PC-9 (cell line): ENCODE measurements at regions not wholly inside any gene's neighbourhood (a gene's known extent, or its start where the extent isn't known, plus 50 kb on each side); places are given as distances from the start of the nearest gene placed in this dataset.

Experiments used
- EZH2 ChIP-seq: fragments of 200-600 bp; sonication (generic); IDR thresholded peaks from 2 replicates; pipeline ENCODE4 v1.8.0; 2017; ENCODE audit warnings: antibody characterized with exemption, low read depth
- TF ChIP-seq, protein P1 (sequence below): fragments of 200-600 bp; sonication (generic); conservative IDR thresholded peaks from 2 replicates; pipeline ENCODE4 v1.6.1; 2017; ENCODE audit warnings: mixed run types, antibody characterized with exemption, mild to moderate bottlenecking, moderate library complexity

DNA sequence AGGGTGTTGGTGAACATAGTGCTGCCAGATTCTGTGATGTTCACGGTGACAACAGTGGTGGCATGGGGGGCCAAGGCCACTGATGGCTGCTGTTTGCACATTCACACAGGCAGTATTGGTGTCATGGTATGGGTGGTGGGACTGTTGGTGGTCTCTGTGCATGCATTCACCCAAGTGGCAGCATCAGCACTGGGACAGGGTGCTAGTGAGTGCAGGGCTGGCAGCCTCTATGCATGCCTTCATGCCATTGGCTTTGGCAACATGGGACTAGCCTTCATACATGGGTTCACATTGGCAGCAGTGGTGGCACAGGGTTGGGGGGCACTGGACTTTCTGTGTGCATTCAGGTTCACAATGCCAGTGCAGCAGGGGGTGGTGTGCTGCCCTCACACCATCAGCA is 489.7 kb upstream of the FGF16 start:
- TF ChIP-seq, protein P1, sequence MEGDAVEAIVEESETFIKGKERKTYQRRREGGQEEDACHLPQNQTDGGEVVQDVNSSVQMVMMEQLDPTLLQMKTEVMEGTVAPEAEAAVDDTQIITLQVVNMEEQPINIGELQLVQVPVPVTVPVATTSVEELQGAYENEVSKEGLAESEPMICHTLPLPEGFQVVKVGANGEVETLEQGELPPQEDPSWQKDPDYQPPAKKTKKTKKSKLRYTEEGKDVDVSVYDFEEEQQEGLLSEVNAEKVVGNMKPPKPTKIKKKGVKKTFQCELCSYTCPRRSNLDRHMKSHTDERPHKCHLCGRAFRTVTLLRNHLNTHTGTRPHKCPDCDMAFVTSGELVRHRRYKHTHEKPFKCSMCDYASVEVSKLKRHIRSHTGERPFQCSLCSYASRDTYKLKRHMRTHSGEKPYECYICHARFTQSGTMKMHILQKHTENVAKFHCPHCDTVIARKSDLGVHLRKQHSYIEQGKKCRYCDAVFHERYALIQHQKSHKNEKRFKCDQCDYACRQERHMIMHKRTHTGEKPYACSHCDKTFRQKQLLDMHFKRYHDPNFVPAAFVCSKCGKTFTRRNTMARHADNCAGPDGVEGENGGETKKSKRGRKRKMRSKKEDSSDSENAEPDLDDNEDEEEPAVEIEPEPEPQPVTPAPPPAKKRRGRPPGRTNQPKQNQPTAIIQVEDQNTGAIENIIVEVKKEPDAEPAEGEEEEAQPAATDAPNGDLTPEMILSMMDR = no peak
- TF ChIP-seq EZH2 = no peak
